ENCODE measurements at regions not wholly inside any gene's neighbourhood (a gene's known extent, or its start where the extent isn't known, plus 50 kb on each side); places are given as distances from the start of the nearest gene placed in this dataset.

DNA sequence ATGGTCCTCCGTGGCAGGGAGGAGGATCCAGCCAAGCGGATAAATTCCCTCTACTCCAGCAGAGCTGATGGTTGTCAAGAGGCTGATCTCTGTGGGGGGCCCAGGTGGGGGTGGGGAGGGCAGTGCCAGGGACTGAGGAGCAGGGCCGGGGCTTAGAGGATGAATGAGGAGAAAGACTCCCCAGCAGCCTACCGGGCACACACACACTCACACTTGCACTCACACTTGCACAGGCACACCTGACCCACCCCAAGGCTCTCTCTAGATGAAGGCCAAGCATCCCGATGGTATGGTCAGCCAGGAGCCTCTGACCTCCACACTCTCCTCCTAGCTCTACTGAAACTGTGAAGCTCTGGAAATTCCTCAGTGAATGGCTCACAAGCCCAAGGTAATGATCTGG, 131.3 kb upstream of the PRR20G start:
- TF ChIP-seq CTCF (IDR thresholded peaks at IDR 0.05; ENCODE audit: low read depth, low read length): no peak
- no peak for TF ChIP-seq EZH2phosphoT487 (IDR thresholded peaks at IDR 0.05; ENCODE audit: low read depth)
